ENCODE measurements at regions not wholly inside any gene's neighbourhood (a gene's known extent, or its start where the extent isn't known, plus 50 kb on each side); places are given as distances from the start of the nearest gene placed in this dataset.
"Not testable (repeated sequence)": the region's sequence is repeated elsewhere in the genome, so short reads cannot be mapped to it uniquely, and the experiment has no call there.

DNA sequence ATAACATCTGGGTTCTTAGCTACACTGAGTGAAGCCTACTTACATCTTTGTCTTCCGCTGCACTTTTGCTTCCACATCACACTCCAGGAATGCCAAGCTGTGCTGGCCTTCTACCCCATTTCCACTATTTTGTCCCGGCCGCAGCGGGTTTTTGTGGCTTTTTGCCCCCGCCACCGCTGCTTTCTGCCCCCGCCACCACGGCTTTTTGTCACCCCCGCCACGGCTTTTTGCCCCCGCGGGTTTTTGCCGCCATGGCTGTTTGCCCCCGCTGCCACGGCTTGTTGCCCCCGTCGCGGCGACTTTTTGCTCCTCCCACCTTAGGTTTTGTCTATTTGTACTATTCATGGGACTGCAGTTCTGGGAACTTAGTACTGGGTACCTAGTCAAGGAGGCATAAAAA, 875.4 kb downstream of the ZNF37A start:
- H3K4me3 ChIP-seq; H3K27ac ChIP-seq; H3K27me3 ChIP-seq (replicated peaks in 1 of 7); intact Hi-C loops (cut with DNase I; ENCODE audit: low total_unique reads); H3K4me1 ChIP-seq; H3K36me3 ChIP-seq: not testable (repeated sequence)
- 75 to 87% (median 79%) methylated on average over 19 of the region's 19 CpGs for WGBS, 5 donors
- DNase-seq = peak; percentile 56
- H3K9me3 ChIP-seq = peaks cover 0 to 29% (median 9%) of the 10 kb centered on the region in 8 donors

DNA sequence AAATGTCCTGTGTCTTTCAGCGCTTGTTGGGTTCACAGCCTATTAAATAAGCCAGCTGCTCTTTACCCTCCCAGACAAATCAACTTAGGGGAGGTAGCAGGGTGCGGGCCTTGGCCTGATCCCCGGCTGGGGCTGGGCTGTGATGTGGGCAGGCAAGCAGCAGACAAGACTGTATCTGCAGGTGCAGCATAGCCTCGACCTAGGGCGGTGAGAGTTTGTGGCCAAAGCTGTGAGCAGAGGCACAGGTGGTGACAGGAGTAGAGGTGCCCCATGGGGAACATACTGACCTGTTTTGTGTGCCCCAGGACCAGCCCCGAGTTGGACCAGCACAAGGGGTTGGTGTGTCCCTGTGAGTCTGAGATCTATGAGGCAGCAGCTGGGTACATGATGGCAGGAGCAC, 885.4 kb downstream of the ZNF37A start:
- H3K27ac ChIP-seq = no peak overlapping the region
- H3K27me3 ChIP-seq (replicated peaks in 1 of 7) = no peaks in the 10 kb centered on the region
- no peak overlapping the region for H3K4me3 ChIP-seq
- TF ChIP-seq, protein P1, sequence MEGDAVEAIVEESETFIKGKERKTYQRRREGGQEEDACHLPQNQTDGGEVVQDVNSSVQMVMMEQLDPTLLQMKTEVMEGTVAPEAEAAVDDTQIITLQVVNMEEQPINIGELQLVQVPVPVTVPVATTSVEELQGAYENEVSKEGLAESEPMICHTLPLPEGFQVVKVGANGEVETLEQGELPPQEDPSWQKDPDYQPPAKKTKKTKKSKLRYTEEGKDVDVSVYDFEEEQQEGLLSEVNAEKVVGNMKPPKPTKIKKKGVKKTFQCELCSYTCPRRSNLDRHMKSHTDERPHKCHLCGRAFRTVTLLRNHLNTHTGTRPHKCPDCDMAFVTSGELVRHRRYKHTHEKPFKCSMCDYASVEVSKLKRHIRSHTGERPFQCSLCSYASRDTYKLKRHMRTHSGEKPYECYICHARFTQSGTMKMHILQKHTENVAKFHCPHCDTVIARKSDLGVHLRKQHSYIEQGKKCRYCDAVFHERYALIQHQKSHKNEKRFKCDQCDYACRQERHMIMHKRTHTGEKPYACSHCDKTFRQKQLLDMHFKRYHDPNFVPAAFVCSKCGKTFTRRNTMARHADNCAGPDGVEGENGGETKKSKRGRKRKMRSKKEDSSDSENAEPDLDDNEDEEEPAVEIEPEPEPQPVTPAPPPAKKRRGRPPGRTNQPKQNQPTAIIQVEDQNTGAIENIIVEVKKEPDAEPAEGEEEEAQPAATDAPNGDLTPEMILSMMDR (IDR thresholded peaks at IDR 0.05 in 8 of 11, conservative IDR thresholded peaks at IDR 0.05 in 3 of 11) = no peak
- TF ChIP-seq POLR2AphosphoS5 (IDR thresholded peaks at IDR 0.05) (no peak), POLR2A (IDR thresholded peaks at IDR 0.05) (no peak)
- H3K9me3 ChIP-seq = peaks cover 0 to 45% (median 25%) of the 10 kb centered on the region in 8 donors
- DNase-seq = peak; percentile 65
- whole genome bisulfite sequencing, 5 donors = 58 to 76% (median 73%) methylated on average over 6 of the region's 6 CpGs
- H3K36me3 ChIP-seq = no peaks in the 10 kb centered on the region
- no peaks in the 10 kb centered on the region for H3K4me1 ChIP-seq
- intact Hi-C loops (cut with DNase I; ENCODE audit: low total_unique reads) = no loop called here
